T-helper 2 cell treated with Interferon-gamma antibody and Interleukin-4, amounts not matched to agents 5 μg/mL and 100 μg/mL, for 36 hours (primary cell): ENCODE measurements at regions not wholly inside any gene's neighbourhood (a gene's known extent, or its start where the extent isn't known, plus 50 kb on each side); places are given as distances from the start of the nearest gene placed in this dataset.

Experiments used
- DNase-seq: peaks from one replicate; pipeline ENCODE4 v3.0.0; 2021; ENCODE audit warnings: low spot score
- H3K27ac Mint-ChIP-seq: one replicate; pipeline ENCODE4 v1.8.0; 2021; ENCODE audit warnings: mild to moderate bottlenecking, mixed read lengths
- H3K27me3 Mint-ChIP-seq: one replicate; pipeline ENCODE4 v1.8.0; 2021; ENCODE audit warnings: low read depth, mixed read lengths
- H3K36me3 Mint-ChIP-seq: one replicate; pipeline ENCODE4 v1.8.0; 2021; ENCODE audit warnings: low read depth, mixed read lengths
- H3K4me1 Mint-ChIP-seq: one replicate; pipeline ENCODE4 v1.8.0; 2021; ENCODE audit warnings: low read depth, mixed read lengths
- H3K4me3 Mint-ChIP-seq: one replicate; pipeline ENCODE4 v1.8.0; 2022; ENCODE audit warnings: mild to moderate bottlenecking, moderate library complexity, mixed read lengths
- H3K9me3 Mint-ChIP-seq: one replicate; pipeline ENCODE4 v1.8.0; 2021; ENCODE audit warnings: mixed read lengths

GRCh38 chr2:147181351-147182029, 663.3 kb upstream of the ACVR2A start:
- Mint-ChIP-seq H3K36me3 (no peaks in the 10 kb centered on the region), H3K9me3 (peaks cover 23% of the 10 kb centered on the region), H3K4me1 (peaks cover 16% of the 10 kb centered on the region), H3K27me3 (no peaks in the 10 kb centered on the region), H3K27ac (no peak overlapping the region), H3K4me3 (peak overlapping the region; percentile 7)
- DNase-seq, result no peak

- DNase-seq, result no peak
- H3K27me3 Mint-ChIP-seq, result peaks cover 10% of the 10 kb centered on the region
- peaks cover 11% of the 10 kb centered on the region for H3K9me3 Mint-ChIP-seq
- H3K4me1 Mint-ChIP-seq, result peaks cover 13% of the 10 kb centered on the region
- H3K4me3 Mint-ChIP-seq, result no peak overlapping the region
- no peak overlapping the region for H3K27ac Mint-ChIP-seq
- H3K36me3 Mint-ChIP-seq, result no peaks in the 10 kb centered on the region
These were observed 667.6 kb upstream of the ACVR2A start for GRCh38 chr2:147177071-147177857.

- Mint-ChIP-seq H3K27ac (no peak overlapping the region), H3K36me3 (no peaks in the 10 kb centered on the region), H3K27me3 (peaks cover 10% of the 10 kb centered on the region), H3K4me1 (peaks cover 2% of the 10 kb centered on the region), H3K4me3 (no peak overlapping the region), H3K9me3 (no peaks in the 10 kb centered on the region)
- DNase-seq, result no peak
These were observed 670.0 kb upstream of the ACVR2A start for GRCh38 chr2:147174824-147175254.

GRCh38 chr2:147173798-147174197, 671.0 kb upstream of the ACVR2A start:
- Mint-ChIP-seq H3K4me3 (no peak overlapping the region), H3K27me3 (peaks cover 10% of the 10 kb centered on the region), H3K4me1 (peaks cover 2% of the 10 kb centered on the region), H3K27ac (no peak overlapping the region), H3K36me3 (no peaks in the 10 kb centered on the region), H3K9me3 (no peaks in the 10 kb centered on the region)
- no peak for DNase-seq

GRCh38 chr2:147173189-147173581, 671.6 kb upstream of the ACVR2A start:
- DNase-seq, result no peak
- Mint-ChIP-seq H3K27me3 (peaks cover 10% of the 10 kb centered on the region), H3K36me3 (no peaks in the 10 kb centered on the region), H3K4me3 (no peak overlapping the region), H3K27ac (no peak overlapping the region), H3K4me1 (peaks cover 2% of the 10 kb centered on the region), H3K9me3 (no peaks in the 10 kb centered on the region)

- no peaks in the 10 kb centered on the region for H3K36me3 Mint-ChIP-seq
- no peaks in the 10 kb centered on the region for H3K9me3 Mint-ChIP-seq
- H3K4me3 Mint-ChIP-seq, result no peak overlapping the region
- H3K27me3 Mint-ChIP-seq, result peaks cover 10% of the 10 kb centered on the region
- no peak overlapping the region for H3K27ac Mint-ChIP-seq
- peaks cover 2% of the 10 kb centered on the region for H3K4me1 Mint-ChIP-seq
- no peak for DNase-seq
These were observed 672.2 kb upstream of the ACVR2A start for GRCh38 chr2:147172493-147173188.

- H3K36me3 Mint-ChIP-seq, result no peaks in the 10 kb centered on the region
- H3K4me3 Mint-ChIP-seq, result no peak overlapping the region
- peaks cover 10% of the 10 kb centered on the region for H3K27me3 Mint-ChIP-seq
- no peak overlapping the region for H3K27ac Mint-ChIP-seq
- H3K9me3 Mint-ChIP-seq, result no peaks in the 10 kb centered on the region
- DNase-seq, result no peak
- H3K4me1 Mint-ChIP-seq, result peaks cover 2% of the 10 kb centered on the region
These were observed 672.9 kb upstream of the ACVR2A start for GRCh38 chr2:147171941-147172340.

- Mint-ChIP-seq H3K4me1 (no peaks in the 10 kb centered on the region), H3K4me3 (no peak overlapping the region), H3K36me3 (no peaks in the 10 kb centered on the region), H3K27me3 (peaks cover 5% of the 10 kb centered on the region), H3K9me3 (no peaks in the 10 kb centered on the region), H3K27ac (no peak overlapping the region)
- no peak for DNase-seq
These were observed 673.9 kb upstream of the ACVR2A start for GRCh38 chr2:147170932-147171331.

- no peak overlapping the region for H3K4me3 Mint-ChIP-seq
- DNase-seq, result no peak
- no peaks in the 10 kb centered on the region for H3K36me3 Mint-ChIP-seq
- no peaks in the 10 kb centered on the region for H3K9me3 Mint-ChIP-seq
- no peaks in the 10 kb centered on the region for H3K4me1 Mint-ChIP-seq
- H3K27me3 Mint-ChIP-seq, result peaks cover 3% of the 10 kb centered on the region
- no peak overlapping the region for H3K27ac Mint-ChIP-seq
These were observed 679.0 kb upstream of the ACVR2A start for GRCh38 chr2:147165697-147166382.

GRCh38 chr2:147164563-147164962, 680.3 kb upstream of the ACVR2A start:
- H3K27me3 Mint-ChIP-seq, result peaks cover 3% of the 10 kb centered on the region
- H3K4me3 Mint-ChIP-seq, result no peak overlapping the region
- H3K27ac Mint-ChIP-seq, result no peak overlapping the region
- no peak for DNase-seq
- H3K36me3 Mint-ChIP-seq, result no peaks in the 10 kb centered on the region
- no peaks in the 10 kb centered on the region for H3K9me3 Mint-ChIP-seq
- no peaks in the 10 kb centered on the region for H3K4me1 Mint-ChIP-seq

- no peak overlapping the region for H3K27ac Mint-ChIP-seq
- H3K4me3 Mint-ChIP-seq, result no peak overlapping the region
- DNase-seq, result no peak
- H3K36me3 Mint-ChIP-seq, result no peaks in the 10 kb centered on the region
- H3K4me1 Mint-ChIP-seq, result no peaks in the 10 kb centered on the region
- H3K27me3 Mint-ChIP-seq, result peaks cover 3% of the 10 kb centered on the region
- H3K9me3 Mint-ChIP-seq, result no peaks in the 10 kb centered on the region
These were observed 683.1 kb upstream of the ACVR2A start for GRCh38 chr2:147161746-147162145.

- no peaks in the 10 kb centered on the region for H3K4me1 Mint-ChIP-seq
- no peak for DNase-seq
- no peaks in the 10 kb centered on the region for H3K36me3 Mint-ChIP-seq
- no peaks in the 10 kb centered on the region for H3K27me3 Mint-ChIP-seq
- H3K9me3 Mint-ChIP-seq, result peaks cover 10% of the 10 kb centered on the region
- no peak overlapping the region for H3K27ac Mint-ChIP-seq
- no peak overlapping the region for H3K4me3 Mint-ChIP-seq
These were observed 687.9 kb upstream of the ACVR2A start for GRCh38 chr2:147156970-147157369.

GRCh38 chr2:147150241-147150635, 694.6 kb upstream of the ACVR2A start:
- DNase-seq, result no peak
- Mint-ChIP-seq H3K27ac (no peak overlapping the region), H3K36me3 (no peaks in the 10 kb centered on the region), H3K27me3 (no peaks in the 10 kb centered on the region), H3K4me1 (no peaks in the 10 kb centered on the region), H3K9me3 (peaks cover 12% of the 10 kb centered on the region), H3K4me3 (no peak overlapping the region)
